Activated CD8-positive, alpha-beta memory T cell treated with anti-CD3 and anti-CD28 coated beads, Interleukin-2, amount 50 U/mL, for 24 hours (primary cell): ENCODE measurements at regions not wholly inside any gene's neighbourhood (a gene's known extent, or its start where the extent isn't known, plus 50 kb on each side); places are given as distances from the start of the nearest gene placed in this dataset.

Source experiments
- DNase-seq: peaks from one replicate; pipeline ENCODE4 v3.0.0-alpha.2; 2020; ENCODE audit errors: extremely low read depth

- DNase-seq = no peak
Observed at GRCh38 chr9:95757439-95757838, 118.1 kb upstream of the ERCC6L2 start.

DNA sequence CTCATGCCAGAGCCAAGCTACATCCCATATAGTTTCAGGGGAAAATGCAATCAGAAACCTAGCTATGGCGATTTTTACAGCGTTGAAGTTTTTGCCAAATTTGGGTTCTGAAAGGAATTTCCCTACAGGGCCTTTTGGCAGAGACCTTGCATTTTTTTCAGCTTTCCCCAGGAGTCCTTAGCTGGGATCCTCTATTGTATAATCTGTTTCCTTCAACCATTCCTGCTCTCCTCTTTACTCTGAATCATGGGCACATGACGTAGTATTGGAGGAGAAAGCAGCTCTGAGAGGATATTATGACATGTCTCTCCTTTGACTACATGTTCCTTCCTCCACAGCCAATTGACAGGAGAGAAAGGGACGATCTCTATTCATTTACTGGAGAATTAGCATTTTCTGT is 118.5 kb upstream of the ERCC6L2 start:
- DNase-seq = no peak

- no peak for DNase-seq
Observed at GRCh38 chr9:95756101-95756500, 119.4 kb upstream of the ERCC6L2 start.

- DNase-seq = no peak
Observed at GRCh38 chr9:95755421-95755730, 120.1 kb upstream of the ERCC6L2 start.

GRCh38 chr9:95754533-95755420 is 120.7 kb upstream of the ERCC6L2 start:
- DNase-seq = no peak

DNA sequence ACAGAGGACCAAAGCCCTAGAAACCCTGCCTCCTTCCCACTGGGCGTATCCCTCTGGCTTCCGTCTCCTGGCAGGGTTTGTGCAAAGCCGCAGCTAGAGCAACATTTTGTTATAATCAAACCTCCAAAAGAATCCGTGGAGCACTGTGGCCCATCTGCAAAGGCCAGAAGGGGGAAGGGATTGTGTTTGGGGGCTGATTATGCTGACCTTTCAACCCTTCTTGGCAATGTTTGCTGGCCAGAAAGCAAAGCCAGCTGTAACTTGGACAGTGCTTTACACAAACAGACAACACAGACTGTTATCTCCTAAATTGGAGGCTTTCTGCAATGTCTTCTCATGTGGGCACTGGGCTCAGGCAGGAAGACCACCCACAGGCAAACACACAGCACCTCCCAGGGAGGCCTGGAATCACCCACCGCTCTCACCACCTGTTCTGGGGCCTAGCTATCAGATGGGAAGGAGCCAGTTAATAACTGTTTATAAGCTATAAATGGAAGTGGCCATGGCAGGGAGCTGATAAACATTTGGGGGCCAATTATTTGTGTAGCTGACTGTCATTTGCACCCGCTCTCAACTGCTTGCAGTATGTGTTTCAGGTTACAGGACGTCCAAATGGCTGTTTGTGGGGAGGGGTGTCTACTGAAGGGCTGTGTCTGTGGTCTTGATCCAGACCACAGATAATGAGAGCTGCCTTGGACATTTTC is 121.6 kb upstream of the ERCC6L2 start:
- DNase-seq = no peak

DNA sequence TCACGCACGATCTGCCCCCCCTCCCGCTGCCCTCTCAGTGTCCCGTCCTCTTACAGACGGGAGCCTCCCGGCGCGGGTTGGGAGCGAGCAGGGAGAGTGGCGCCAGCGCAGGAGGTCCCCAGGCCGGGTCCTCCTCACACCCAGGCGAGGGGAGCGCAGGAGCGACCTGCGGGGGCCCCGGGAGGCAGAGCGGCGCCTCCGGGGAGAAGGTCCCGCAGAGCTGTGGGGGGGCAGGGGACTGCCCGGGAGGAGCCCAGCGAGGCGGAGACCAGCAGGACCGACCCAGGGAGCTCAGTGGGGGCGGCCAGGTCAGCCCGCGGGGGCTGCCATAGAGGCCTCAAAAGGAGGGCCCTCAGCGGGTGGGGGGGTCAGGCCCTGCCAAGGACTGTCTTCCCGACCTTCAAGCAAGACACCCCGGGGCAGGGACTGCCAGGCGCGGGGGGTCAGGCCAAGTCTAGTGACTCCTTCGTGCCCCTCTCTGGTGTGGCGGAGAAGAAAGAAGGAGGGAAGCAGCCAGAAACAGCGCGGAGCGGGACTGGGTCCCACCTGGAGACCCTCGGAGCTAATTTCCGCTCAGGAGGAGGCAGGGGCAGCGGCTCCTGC is 123.3 kb upstream of the ERCC6L2 start:
- no peak for DNase-seq

DNA sequence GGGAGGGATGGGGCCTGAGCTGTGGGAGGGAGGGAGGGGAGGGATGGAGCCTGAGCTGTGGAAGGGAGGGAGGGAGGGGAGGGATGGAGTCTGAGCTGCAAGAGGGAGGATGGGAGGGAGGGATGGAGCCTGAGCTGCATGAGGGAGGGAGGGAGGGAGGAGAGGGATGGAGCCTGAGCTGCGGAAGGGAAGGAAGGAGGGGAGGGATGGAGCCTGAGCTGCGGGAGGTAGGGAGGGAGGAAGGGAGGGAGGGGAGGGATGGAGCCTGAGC is 124.0 kb upstream of the ERCC6L2 start:
- DNase-seq = no peak

GRCh38 chr9:95750725-95751519 is 124.6 kb upstream of the ERCC6L2 start:
- no peak for DNase-seq

- no peak for DNase-seq
Observed at GRCh38 chr9:95749493-95749892, 126.0 kb upstream of the ERCC6L2 start.

GRCh38 chr9:95746408-95747180 is 128.9 kb upstream of the ERCC6L2 start:
- no peak for DNase-seq

- DNase-seq = no peak
Observed at GRCh38 chr9:95742821-95743220, 132.7 kb upstream of the ERCC6L2 start.

GRCh38 chr9:95741631-95742030 is 133.9 kb upstream of the ERCC6L2 start:
- DNase-seq = no peak

DNA sequence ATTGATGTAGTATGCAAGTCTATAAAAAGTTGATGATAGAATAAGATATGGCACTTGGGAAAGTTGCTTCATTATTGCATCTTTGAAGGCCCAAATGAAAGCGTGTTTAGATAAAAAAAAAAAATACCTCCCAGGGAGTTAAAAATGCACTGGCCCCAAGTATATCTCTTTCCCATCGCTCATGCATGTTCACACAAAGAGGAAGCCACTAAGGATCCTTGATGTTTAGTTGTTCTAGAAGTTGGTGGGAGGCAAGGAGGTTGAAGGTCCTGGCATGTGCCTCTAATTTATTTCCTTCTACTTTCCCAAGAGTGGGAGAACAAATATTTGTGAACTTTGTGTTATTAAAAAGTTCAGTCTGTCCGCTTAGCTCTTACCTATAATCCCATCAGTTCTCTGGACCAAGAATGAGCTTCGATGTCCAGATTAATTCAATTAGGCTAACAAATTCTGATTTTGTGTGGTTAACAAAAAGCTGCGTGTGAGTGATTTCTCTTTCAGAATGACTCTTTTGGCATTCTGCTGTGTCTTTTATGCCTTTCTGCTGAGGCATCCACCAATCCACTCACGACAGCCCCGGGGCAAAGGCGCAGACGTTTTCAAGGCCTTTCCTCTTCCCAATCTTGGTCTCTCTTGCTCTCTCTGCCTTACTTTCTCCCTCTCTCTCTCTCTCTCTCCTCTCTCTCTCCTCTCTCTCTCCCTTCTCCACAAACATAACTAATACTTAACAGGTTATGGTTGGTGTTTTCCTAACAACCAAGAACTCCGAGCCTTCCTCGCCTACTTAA is 135.1 kb upstream of the ERCC6L2 start:
- DNase-seq = no peak

GRCh38 chr9:95738438-95738837 is 137.1 kb upstream of the ERCC6L2 start:
- DNase-seq = no peak

- DNase-seq = no peak
Observed at GRCh38 chr9:95736891-95737522, 138.5 kb upstream of the ERCC6L2 start.

- no peak for DNase-seq
Observed at GRCh38 chr9:95736370-95736769, 139.1 kb upstream of the ERCC6L2 start.

GRCh38 chr9:95735701-95736100 is 139.8 kb upstream of the ERCC6L2 start:
- DNase-seq = no peak

DNA sequence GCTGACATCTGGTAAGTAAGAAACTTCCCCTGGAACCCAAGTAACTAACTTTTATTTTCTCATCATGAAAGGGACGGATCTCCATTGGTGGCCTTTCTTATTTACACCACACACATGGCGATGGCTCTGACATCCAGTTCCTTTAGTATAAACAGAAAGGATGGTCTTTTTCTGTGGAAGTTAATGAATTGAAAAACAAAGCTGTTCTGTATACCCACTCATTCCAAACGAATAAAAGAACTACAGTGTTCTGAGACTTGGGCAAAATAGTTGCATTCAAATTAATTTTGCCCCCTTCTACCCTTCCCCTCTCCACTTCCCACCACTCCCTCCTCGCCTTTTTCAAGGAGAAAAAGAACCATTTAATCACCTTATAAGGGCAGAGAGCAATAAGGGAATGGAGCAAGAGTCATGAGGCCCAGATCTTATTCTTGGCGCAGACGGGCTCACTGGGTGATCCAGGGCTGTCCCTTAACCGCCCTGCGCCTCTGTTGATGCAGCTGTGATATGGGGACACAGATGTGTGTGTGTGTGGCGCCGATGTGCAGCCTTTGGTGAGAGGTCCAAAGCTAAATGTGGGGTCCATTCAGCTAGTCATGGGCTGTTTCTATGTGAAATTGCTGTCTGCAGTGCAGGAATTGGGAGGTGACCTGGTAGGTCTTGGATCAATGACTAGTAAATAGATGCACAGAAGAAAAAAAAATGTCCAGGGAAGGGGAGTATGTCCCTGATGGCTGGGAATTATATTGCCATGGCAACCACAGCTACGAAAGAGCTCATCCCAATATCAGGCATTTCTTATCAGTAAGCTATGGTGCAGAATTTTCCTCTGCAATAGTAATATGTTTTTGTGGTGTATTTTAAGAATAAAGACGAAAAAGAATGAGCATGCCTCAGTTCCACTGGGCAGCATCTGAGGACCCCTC is 141.5 kb upstream of the ERCC6L2 start:
- no peak for DNase-seq
